Endothelial cell of umbilical vein (primary cell): ENCODE measurements at regions not wholly inside any gene's neighbourhood (a gene's known extent, or its start where the extent isn't known, plus 50 kb on each side); places are given as distances from the start of the nearest gene placed in this dataset.

Experiments used
- BruUV-seq: library from RNA; stranded (reverse); fragments of 400-500 nt; replicated peaks from 2 replicates; lab custom pipeline; 2021; lab: Mats Ljungman, UMichigan
- CTCF ChIA-PET: fragments of 300-600, 350-600 bp; sonication (Branson Sonifier 250); formaldehyde crosslinking; loops from one replicate; lab custom pipeline; 2021; ENCODE audit warnings: antibody characterized with exemption, inconsistent platforms; lab: Charles Lee
- POLR2A ChIA-PET: fragments of 300-600, 350-600 bp; sonication (Branson Sonifier 250); formaldehyde crosslinking; loops from one replicate; lab custom pipeline; 2021; ENCODE audit warnings: antibody characterized with exemption, inconsistent platforms; lab: Charles Lee
- DNase-seq: peaks from one replicate; pipeline ENCODE4 v3.0.0-alpha.2; 2011; ENCODE audit warnings: low read depth, low spot score
- FAIRE-seq: peaks from 2 replicates; lab custom pipeline; 2011; peaks lifted over from hg19 to GRCh38; lab: Jason Lieb, UNC
- H2AFZ ChIP-seq: 2 replicates; pipeline ENCODE4 v1.6.0; 2012; ENCODE audit warnings: low read depth, low read length, control low read depth, inconsistent platforms
- H3K27ac ChIP-seq: 2 replicates; pipeline ENCODE4 v1.5.1; 2011; ENCODE audit warnings: low read depth, mild to moderate bottlenecking, control low read depth, low read length, moderate library complexity; ENCODE audit not compliant: insufficient read depth
- H3K27me3 ChIP-seq, 2 experiments: 2 replicates each; pipeline versions ENCODE4 v1.6.0 to v1.6.1; 2011; ENCODE audit warnings: low read length in 2 of 2, mixed read lengths in 1 of 2; ENCODE audit not compliant: control insufficient read depth in 2 of 2, insufficient read depth in 2 of 2
- H3K36me3 ChIP-seq, 2 experiments: 2 replicates in 1 of 2; 3 replicates in 1 of 2; pipeline ENCODE4 v1.5.1; 2011; ENCODE audit warnings: low read length in 2 of 2, mild to moderate bottlenecking in 1 of 2, moderate library complexity in 1 of 2; ENCODE audit not compliant: control insufficient read depth in 2 of 2, insufficient read depth in 2 of 2; ENCODE audit errors: extremely low read depth in 1 of 2
- H3K4me1 ChIP-seq: 3 replicates; pipeline ENCODE4 v1.5.1; 2011; ENCODE audit warnings: mild to moderate bottlenecking, low read length; ENCODE audit not compliant: control insufficient read depth, insufficient read depth; ENCODE audit errors: extremely low read depth
- H3K4me2 ChIP-seq: 2 replicates; pipeline ENCODE4 v1.6.1; 2011; ENCODE audit warnings: low read length, control low read depth, mixed read lengths; ENCODE audit not compliant: insufficient read depth
- H3K4me3 ChIP-seq, 3 experiments: fragments of 200-600 bp in 1 of 3; sonication (generic), shearing (Covaris generic) in 1 of 3; replicated peaks in 1 of 3; 2 replicates each; pipeline ENCODE4 v1.5.1; 2011 to 2016; ENCODE audit warnings: control low read depth in 3 of 3, low read length in 3 of 3, mild to moderate bottlenecking in 2 of 3, inconsistent platforms in 1 of 3, low read depth in 1 of 3, moderate library complexity in 1 of 3; ENCODE audit not compliant: insufficient read depth in 1 of 3
- H3K79me2 ChIP-seq: 2 replicates; pipeline ENCODE4 v1.6.0; 2012; ENCODE audit warnings: low read length, inconsistent platforms; ENCODE audit not compliant: control insufficient read depth, insufficient read depth
- H3K9ac ChIP-seq: replicated peaks from 2 replicates; pipeline ENCODE3; 2011; ENCODE audit warnings: low read length, control low read depth; ENCODE audit not compliant: insufficient read depth; ENCODE audit errors: extremely low read depth
- H3K9me1 ChIP-seq: replicated peaks from 3 replicates; pipeline ENCODE4 v1.6.0; 2011; ENCODE audit warnings: mild to moderate bottlenecking, low read length; ENCODE audit not compliant: control insufficient read depth, insufficient read depth; ENCODE audit errors: extremely low read depth
- H3K9me3 ChIP-seq: replicated peaks from 2 replicates; pipeline ENCODE4 v1.5.1; 2012; ENCODE audit warnings: low read length, inconsistent platforms; ENCODE audit not compliant: control insufficient read depth, insufficient read depth
- H4K20me1 ChIP-seq: replicated peaks from 2 replicates; pipeline ENCODE3; 2011; ENCODE audit warnings: mild to moderate bottlenecking, low read length; ENCODE audit not compliant: control insufficient read depth, insufficient read depth; ENCODE audit errors: extremely low read depth
- EZH2 ChIP-seq: IDR thresholded peaks from 2 replicates; pipeline ENCODE4 v1.6.1; 2012; ENCODE audit warnings: borderline replicate concordance, low read depth, mild to moderate bottlenecking, moderate library complexity, low read length, inconsistent platforms; ENCODE audit not compliant: severe bottlenecking
- FOS ChIP-seq: IDR thresholded peaks from 2 replicates; pipeline ENCODE4 v1.6.1; 2011; ENCODE audit warnings: mild to moderate bottlenecking, low read length, moderate library complexity, borderline replicate concordance; ENCODE audit not compliant: insufficient read depth
- GATA2 ChIP-seq: IDR thresholded peaks from 2 replicates; pipeline ENCODE4 v1.7.0; 2011; ENCODE audit warnings: low read depth, mild to moderate bottlenecking, moderate library complexity, mixed read lengths, low read length; ENCODE audit not compliant: insufficient read length, insufficient read depth
- MYC ChIP-seq: IDR thresholded peaks from one replicate; pipeline ENCODE4 v1.6.1; 2011; ENCODE audit warnings: mild to moderate bottlenecking, low read depth, low read length
- POLR2A ChIP-seq: IDR thresholded peaks from 2 replicates; pipeline ENCODE4 v1.6.1; 2012; ENCODE audit warnings: low read depth, mild to moderate bottlenecking, control low read depth, low read length
- POLR2AphosphoS5 ChIP-seq: IDR thresholded peaks from 2 replicates; pipeline ENCODE4 v1.6.1; 2012; ENCODE audit warnings: low read depth, mild to moderate bottlenecking, control low read depth, low read length, moderate library complexity; ENCODE audit not compliant: insufficient read depth
- dilution Hi-C: fragments of 300-500 bp; cut with MboI; formaldehyde crosslinking; loops from one replicate; pipeline ENCODE4 v1.15.0; 2019; ENCODE audit warnings: low sequenced_read_pairs; ENCODE audit not compliant: extremely low pct_ligation_motif_present
- intact Hi-C: fragments of 100-400 bp; cut with micrococcal nuclease; formaldehyde crosslinking; loops from one replicate; pipeline ENCODE4 v1.10.0; 2022
- TF ChIP-seq, protein P1 (sequence below): IDR thresholded peaks from 2 replicates; pipeline ENCODE4 v1.6.1; 2011; ENCODE audit not compliant: insufficient read depth, insufficient read length

DNA sequence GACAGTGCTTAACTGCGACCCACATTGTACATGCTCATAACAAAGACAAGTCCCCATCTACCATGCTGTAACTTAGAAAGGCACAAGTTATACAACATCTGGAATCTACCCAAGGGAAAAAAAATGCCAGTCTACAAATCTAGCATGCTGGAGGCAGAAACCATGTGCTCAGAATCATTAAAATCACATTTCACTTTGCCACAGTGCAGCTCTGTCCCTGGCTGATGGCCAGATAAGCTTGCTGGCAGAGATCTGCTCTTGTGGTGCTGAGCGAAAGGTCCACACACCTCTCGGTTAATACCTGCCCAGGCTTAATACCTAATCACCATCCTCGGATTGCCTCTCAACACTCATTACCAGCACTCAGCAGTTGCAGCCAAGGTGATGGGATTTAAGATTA, 74.1 kb upstream of the UQCRFS1 start:
- TF ChIP-seq GATA2 (no peak), MYC (no peak), EZH2 (no peak), POLR2AphosphoS5 (no peak), FOS (no peak)
- TF ChIP-seq, protein P1, sequence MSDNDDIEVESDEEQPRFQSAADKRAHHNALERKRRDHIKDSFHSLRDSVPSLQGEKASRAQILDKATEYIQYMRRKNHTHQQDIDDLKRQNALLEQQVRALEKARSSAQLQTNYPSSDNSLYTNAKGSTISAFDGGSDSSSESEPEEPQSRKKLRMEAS: no peak
- H3K9ac ChIP-seq: no peak overlapping the region
- H3K4me2 ChIP-seq: no peak overlapping the region
- dilution Hi-C loops (no loop called here), intact Hi-C loops (no loop called here)
- H3K4me3 ChIP-seq: no peak overlapping the region
- no peak for DNase-seq
- H3K9me3 ChIP-seq: peaks cover 11% of the 10 kb centered on the region
- H2AFZ ChIP-seq: no peak overlapping the region
- H3K27me3 ChIP-seq: no peaks in the 10 kb centered on the region
- H3K27ac ChIP-seq: no peak overlapping the region
- H3K4me1 ChIP-seq: no peaks in the 10 kb centered on the region
- FAIRE-seq: no peak
- ChIA-PET CTCF (no interaction called here), POLR2A (no interaction called here)
- H3K79me2 ChIP-seq: no peaks in the 10 kb centered on the region
- no peaks in the 10 kb centered on the region for H4K20me1 ChIP-seq
- H3K9me1 ChIP-seq: no peaks in the 10 kb centered on the region
- BruUV-seq: no TSS peak
- H3K36me3 ChIP-seq: no peaks in the 10 kb centered on the region

DNA sequence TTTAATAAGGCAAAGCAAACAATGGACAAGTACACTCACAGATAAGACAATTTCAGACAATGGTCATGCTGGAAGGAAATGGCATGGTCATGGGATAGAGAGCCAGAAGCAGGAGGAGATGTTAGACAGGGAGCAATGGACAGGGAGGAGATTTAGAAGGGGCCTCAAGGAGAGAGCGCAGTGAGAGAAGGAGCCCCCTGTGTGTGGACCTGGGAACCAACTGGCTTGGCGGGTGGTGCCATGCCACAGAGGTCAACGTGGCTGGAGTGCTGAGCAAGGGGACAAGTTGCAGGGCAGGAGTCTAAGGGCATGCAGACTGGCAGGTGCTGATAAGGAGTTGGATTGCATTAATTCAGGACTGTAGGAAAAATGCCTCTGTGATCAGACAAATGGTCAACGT, 75.3 kb upstream of the UQCRFS1 start:
- Histone ChIP-seq H3K9me3 (peaks cover 7% of the 10 kb centered on the region), H3K9me1 (no peaks in the 10 kb centered on the region), H3K4me1 (no peaks in the 10 kb centered on the region), H3K4me2 (no peak overlapping the region), H2AFZ (no peak overlapping the region), H3K36me3 (no peaks in the 10 kb centered on the region), H4K20me1 (no peaks in the 10 kb centered on the region), H3K79me2 (no peaks in the 10 kb centered on the region), H3K9ac (no peak overlapping the region), H3K4me3 (no peak overlapping the region), H3K27ac (no peak overlapping the region), H3K27me3 (no peaks in the 10 kb centered on the region)
- no peak for FAIRE-seq
- ChIA-PET CTCF (no interaction called here), POLR2A (no interaction called here)
- intact Hi-C loops: no loop called here
- TF ChIP-seq GATA2 (no peak), POLR2AphosphoS5 (no peak), POLR2A (no peak)
- no peak for DNase-seq
- BruUV-seq: no TSS peak
- dilution Hi-C loops: no loop called here
